ENCODE measurements at regions not wholly inside any gene's neighbourhood (a gene's known extent, or its start where the extent isn't known, plus 50 kb on each side); places are given as distances from the start of the nearest gene placed in this dataset.

DNA sequence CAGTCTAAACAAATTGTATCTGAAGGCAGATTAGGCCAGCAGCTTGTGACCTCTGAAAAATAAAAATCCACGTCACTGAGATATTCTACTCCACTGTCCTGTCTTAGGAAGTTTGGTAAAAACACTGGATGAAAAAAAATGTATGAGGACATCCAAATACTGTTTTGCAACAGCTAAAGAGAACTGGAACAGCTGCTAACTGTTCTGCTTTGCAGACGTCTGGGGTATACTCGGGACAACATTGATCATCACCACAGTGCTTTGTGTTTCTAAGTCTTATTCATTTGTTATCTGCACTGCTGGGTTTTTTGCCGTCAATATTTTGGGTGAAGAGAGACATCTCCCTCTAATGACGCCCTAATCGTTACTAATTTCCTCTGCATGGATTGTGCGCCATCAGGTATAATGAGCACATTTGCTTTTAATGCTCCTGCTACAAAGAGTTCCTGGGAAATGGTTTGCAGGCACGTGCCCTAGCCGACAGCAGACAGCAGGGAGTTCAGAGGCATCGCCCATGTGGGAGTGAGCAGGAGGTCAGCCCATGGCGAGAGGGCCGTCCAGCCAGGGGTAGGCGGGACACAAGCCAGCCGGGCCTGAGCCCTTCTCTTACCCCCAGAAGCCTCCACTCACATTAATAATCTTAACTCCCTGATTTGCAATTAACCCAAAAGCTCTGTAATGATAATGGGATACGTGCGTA is 87.0 kb downstream of the CBLN1 start:
- CTCF ChIA-PET: no interaction called here

GRCh38 chr16:49193596-49193995 is 88.0 kb downstream of the CBLN1 start:
- no peak for TF ChIP-seq CTCF (IDR thresholded peaks at IDR 0.05; ENCODE audit: control extremely low read depth, extremely low read depth, low read depth, missing control alignments)
- no peak for DNase-seq (ENCODE audit: extremely low spot score)
- ChIA-PET CTCF (no interaction called here), POLR2A (no interaction called here)

More for the DNA sequence above, 87.0 kb downstream of the CBLN1 start:
- DNase-seq (ENCODE audit: extremely low spot score): no peak
- TF ChIP-seq CTCF (IDR thresholded peaks at IDR 0.05; ENCODE audit: control extremely low read depth, extremely low read depth, low read depth, missing control alignments): no peak
- POLR2A ChIA-PET: no interaction called here

GRCh38 chr16:49189286-49189685 is 92.4 kb downstream of the CBLN1 start:
- DNase-seq (ENCODE audit: extremely low spot score): no peak
- ChIA-PET CTCF (interaction anchor here (1.7 kb wide), 1 partner anchor 10 kb away, joined by 4 read pairs; no protein-coding TSS in a partner anchor), POLR2A (no interaction called here)
- no peak for TF ChIP-seq CTCF (IDR thresholded peaks at IDR 0.05; ENCODE audit: control extremely low read depth, extremely low read depth, low read depth, missing control alignments)

DNA sequence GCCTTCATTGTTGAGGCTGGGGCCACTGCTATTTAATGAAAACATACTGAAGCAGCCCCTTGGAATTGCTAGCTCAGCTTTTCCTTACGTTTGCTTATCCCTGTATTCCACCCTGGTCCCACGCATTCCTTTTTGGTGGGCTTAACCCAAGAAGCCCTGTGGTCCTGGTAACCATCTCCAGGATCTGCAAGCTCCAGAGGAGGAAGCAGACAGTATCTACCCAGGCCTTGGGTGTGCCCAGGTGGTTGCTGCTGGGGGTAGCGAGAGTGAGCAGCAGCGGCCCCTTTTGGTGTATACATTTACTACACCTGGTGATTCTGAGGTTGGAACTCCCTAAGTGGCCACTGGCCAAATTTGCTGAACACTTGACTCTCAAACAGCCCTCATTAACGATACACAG is 97.7 kb downstream of the CBLN1 start:
- ChIA-PET CTCF (interaction anchor here (0.9 kb wide), 1 partner anchor 496 kb away, joined by 3 read pairs; no protein-coding TSS in a partner anchor), POLR2A (no interaction called here)
- no peak for TF ChIP-seq CTCF (IDR thresholded peaks at IDR 0.05; ENCODE audit: control extremely low read depth, extremely low read depth, low read depth, missing control alignments)
- DNase-seq (ENCODE audit: extremely low spot score): peak; percentile 23

DNA sequence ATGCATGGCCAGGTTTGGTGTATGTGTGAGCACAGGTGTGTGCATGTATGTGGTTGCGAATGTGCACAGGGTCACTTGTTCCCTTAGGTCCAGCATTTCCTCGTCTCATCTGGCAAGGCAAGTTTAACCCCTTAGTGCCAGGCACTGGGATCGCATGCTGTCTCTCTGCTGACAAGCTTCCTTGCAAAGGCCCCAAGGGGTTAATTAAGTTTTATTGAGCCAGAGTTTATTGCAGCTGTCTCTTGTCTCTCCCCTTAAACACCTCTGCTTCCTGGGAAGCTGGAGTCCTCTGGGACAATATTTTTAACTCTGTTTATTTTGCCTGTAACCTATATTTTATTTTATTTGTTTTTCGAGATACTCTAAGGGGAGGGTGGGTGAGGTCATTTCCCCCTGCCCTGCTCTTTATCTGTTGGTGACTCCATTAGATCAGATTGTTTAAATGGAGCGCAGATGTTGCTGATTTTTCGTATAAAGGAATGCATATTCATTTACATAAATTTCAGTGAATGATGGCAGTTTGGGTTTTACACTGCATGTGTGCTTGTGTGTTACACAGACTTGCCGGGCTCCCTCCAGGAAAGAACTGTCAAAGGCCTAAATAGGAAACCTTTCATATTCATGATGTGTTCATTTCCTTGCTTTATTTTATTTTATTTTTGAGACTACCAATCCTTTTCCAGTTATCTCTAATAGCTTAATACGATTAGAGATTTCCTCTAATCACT is 99.7 kb downstream of the CBLN1 start:
- no peak for TF ChIP-seq CTCF (IDR thresholded peaks at IDR 0.05; ENCODE audit: control extremely low read depth, extremely low read depth, low read depth, missing control alignments)
- no peak for DNase-seq (ENCODE audit: extremely low spot score)
- ChIA-PET POLR2A (interaction anchor here (0.6 kb wide), 1 partner anchor 574 kb away, joined by 4 read pairs; no protein-coding TSS in a partner anchor), CTCF (no interaction called here)

- ChIA-PET POLR2A (no interaction called here), CTCF (interaction anchor here (1.2 kb wide), 1 partner anchor 9 kb away, joined by 4 read pairs; no protein-coding TSS in a partner anchor)
- DNase-seq (ENCODE audit: extremely low spot score): no peak
- TF ChIP-seq CTCF (IDR thresholded peaks at IDR 0.05; ENCODE audit: control extremely low read depth, extremely low read depth, low read depth, missing control alignments): no peak
These were observed 101.8 kb downstream of the CBLN1 start for GRCh38 chr16:49179714-49180330.
